CD4-positive, CD25-positive, alpha-beta regulatory T cell (primary cell): ENCODE measurements at regions not wholly inside any gene's neighbourhood (a gene's known extent, or its start where the extent isn't known, plus 50 kb on each side); places are given as distances from the start of the nearest gene placed in this dataset.
A peak's percentile ranks its signal among the peaks of the same experiment; 100 is the strongest.

ENCODE experiments used
- ATAC-seq, 2 donors: fragments of 150-1000 bp; cut with Tn5 transposase; one replicate each; pipeline ENCODE4 v1.10.0; 2021; ENCODE audit warnings: low read depth in 2 of 2, moderate number of reproducible peaks in 2 of 2, moderate library complexity in 1 of 2
- DNase-seq, 3 donors: peaks; one replicate each; pipeline versions ENCODE4 v3.0.0 to v3.0.0-alpha.2; 2012 to 2022; ENCODE audit warnings: mixed read lengths in 1 of 3
- H3K27ac ChIP-seq: one replicate; pipeline ENCODE4 v1.7.0; 2013; ENCODE audit warnings: mild to moderate bottlenecking, low read length; ENCODE audit not compliant: insufficient read depth, poor library complexity, severe bottlenecking
- H3K27me3 ChIP-seq: one replicate; pipeline ENCODE4 v1.7.0; 2013; ENCODE audit warnings: low read length; ENCODE audit not compliant: control insufficient read depth, insufficient read depth
- H3K36me3 ChIP-seq: one replicate; pipeline ENCODE4 v1.7.0; 2013; ENCODE audit warnings: mild to moderate bottlenecking, low read length, moderate library complexity; ENCODE audit not compliant: control insufficient read depth, insufficient read depth
- H3K4me1 ChIP-seq: 2 replicates; pipeline ENCODE4 v1.7.0; 2013; ENCODE audit warnings: mild to moderate bottlenecking, low read length; ENCODE audit not compliant: insufficient read depth, control insufficient read depth, poor library complexity, severe bottlenecking
- H3K4me3 ChIP-seq: one replicate; pipeline ENCODE4 v1.7.0; 2013; ENCODE audit warnings: low read depth, mild to moderate bottlenecking, low read length, moderate library complexity
- H3K9me3 ChIP-seq, 2 experiments: 1 replicate in 1 of 2; 2 replicates in 1 of 2; pipeline ENCODE4 v1.7.0; 2013; ENCODE audit warnings: low read length in 2 of 2, mild to moderate bottlenecking in 1 of 2, moderate library complexity in 1 of 2; ENCODE audit not compliant: control insufficient read depth in 2 of 2
- H3K27ac Mint-ChIP-seq, 3 donors: one replicate each; pipeline ENCODE4 v1.8.0; 2020 to 2022; ENCODE audit warnings: mild to moderate bottlenecking in 3 of 3, mixed read lengths in 3 of 3, moderate library complexity in 2 of 3
- H3K27me3 Mint-ChIP-seq: one replicate; pipeline ENCODE4 v1.8.0; 2022; ENCODE audit warnings: mild to moderate bottlenecking, mixed read lengths
- H3K36me3 Mint-ChIP-seq: one replicate; pipeline ENCODE4 v1.8.0; 2020; ENCODE audit warnings: mixed read lengths
- H3K4me1 Mint-ChIP-seq, 4 donors: one replicate each; pipeline ENCODE4 v1.8.0; 2020 to 2022; ENCODE audit warnings: mixed read lengths in 4 of 4, mild to moderate bottlenecking in 1 of 4
- H3K4me3 Mint-ChIP-seq, 4 donors: one replicate each; pipeline ENCODE4 v1.8.0; 2020 to 2022; ENCODE audit warnings: mild to moderate bottlenecking in 4 of 4, mixed read lengths in 4 of 4, moderate library complexity in 3 of 4
- H3K9me3 Mint-ChIP-seq, 7 donors: one replicate each; pipeline ENCODE4 v1.8.0; 2020 to 2022; ENCODE audit warnings: mixed read lengths in 7 of 7, mild to moderate bottlenecking in 3 of 7, moderate library complexity in 2 of 7

DNA sequence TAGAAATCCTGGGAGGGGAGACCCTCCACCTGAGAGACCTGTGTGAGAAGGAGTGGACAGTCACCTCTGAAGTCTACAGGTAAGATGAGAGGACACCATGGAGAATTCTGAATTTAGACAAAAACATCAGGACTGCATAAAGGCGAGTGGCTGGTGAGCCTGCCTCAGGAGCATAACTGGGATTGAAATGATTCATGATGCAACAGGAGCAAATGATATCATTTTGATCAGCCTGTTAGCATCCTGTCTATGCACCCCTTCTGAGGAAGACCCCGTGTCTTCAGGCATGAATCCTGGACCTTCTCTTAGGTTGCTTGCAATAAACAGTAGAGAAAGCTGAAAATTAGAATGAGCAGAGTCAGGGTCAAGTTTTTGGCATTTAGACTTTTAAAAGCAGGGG lies 245.8 kb downstream of the ETAA1 start:
- DNase-seq (no peak), ATAC-seq (no peak)
- no peak overlapping the region for H3K27ac ChIP-seq
- H3K9me3 ChIP-seq = peaks cover 0 to 8% of the 10 kb centered on the region in 2 experiments
- peaks cover 0 to 8% (median 1%) of the 10 kb centered on the region in 7 donors for H3K9me3 Mint-ChIP-seq
- no peaks in the 10 kb centered on the region for H3K27me3 ChIP-seq
- H3K4me3 Mint-ChIP-seq = no peak overlapping the region
- no peak overlapping the region for H3K4me3 ChIP-seq
- H3K27ac Mint-ChIP-seq = no peak overlapping the region
- H3K4me1 ChIP-seq = no peaks in the 10 kb centered on the region
- H3K4me1 Mint-ChIP-seq = no peaks in the 10 kb centered on the region
- H3K27me3 Mint-ChIP-seq = no peaks in the 10 kb centered on the region
- no peaks in the 10 kb centered on the region for H3K36me3 ChIP-seq
- H3K36me3 Mint-ChIP-seq = no peaks in the 10 kb centered on the region

DNA sequence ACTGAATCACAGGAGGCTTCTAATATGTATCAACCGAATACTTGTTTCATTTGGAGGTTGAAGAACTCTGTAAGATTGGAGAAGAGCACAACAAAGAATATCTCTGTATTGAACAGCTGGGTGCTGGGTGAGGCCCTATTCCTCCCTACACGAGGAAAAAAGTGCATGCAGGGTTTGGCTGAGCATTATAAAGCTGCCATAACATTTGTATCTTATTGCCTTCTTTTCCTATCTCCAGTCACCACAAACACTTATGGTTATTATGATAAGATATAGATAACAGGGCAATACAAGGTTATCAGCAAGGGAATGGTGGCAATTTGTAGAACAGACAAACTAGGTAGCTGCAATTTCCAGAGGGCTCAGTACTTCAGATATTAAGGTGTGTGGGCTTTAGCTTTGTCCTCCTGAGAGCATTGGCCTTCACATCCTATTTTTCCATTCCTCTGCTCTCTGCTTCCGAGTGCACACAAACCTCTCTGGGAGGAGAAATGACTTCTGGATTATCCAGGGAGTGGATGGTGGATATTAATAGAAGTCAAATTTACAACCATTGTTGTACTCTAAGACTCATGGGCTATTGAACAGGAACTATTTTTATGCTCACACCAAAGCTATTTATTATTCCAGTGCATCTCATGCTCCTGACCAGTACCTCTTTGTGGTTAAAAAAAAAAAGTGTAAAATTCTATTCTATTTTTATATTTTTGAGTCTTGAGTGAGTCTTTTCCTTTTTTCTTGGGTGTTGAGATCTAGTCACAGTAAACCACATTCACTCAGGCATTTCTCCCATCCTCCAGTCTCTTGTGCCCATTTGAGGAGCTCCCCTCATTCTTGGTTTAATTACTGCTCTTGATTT lies 248.4 kb downstream of the ETAA1 start:
- no peaks in the 10 kb centered on the region for H3K27me3 Mint-ChIP-seq
- no peaks in the 10 kb centered on the region for H3K36me3 Mint-ChIP-seq
- no peak for ATAC-seq

DNA sequence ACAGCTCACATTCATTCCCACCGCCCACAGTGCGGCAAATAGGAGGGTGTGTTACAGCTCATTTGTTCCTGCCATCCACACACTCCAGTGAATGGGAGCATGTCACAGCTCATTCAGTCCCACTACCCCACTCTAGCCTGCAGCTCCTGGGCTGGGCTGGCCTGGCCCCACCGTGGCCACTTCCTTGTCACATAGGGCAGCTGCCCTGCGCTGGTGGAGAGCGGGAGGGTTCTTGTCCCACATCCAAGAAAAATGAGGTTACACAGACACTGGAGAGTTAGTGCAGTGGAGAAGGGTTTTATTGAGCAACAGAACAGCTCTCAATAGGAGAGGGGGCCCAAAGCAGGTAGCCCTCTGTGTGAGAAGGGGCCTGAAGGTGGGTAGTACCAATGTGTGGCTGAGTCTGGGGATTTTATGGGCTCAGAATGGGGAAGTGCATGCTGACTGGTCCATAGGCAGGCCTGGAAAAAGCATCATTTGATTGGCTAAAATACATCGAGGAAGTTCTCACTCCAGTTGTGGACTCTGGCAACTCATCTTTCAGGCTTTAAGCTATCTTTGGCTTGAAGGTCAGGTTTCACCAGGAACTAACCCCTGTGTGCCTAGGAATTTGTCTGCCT lies 249.7 kb downstream of the ETAA1 start:
- H3K27me3 Mint-ChIP-seq = no peaks in the 10 kb centered on the region
- ATAC-seq (no peak), DNase-seq (no peak)
- no peak overlapping the region for H3K4me3 Mint-ChIP-seq
- Histone ChIP-seq H3K4me1 (no peaks in the 10 kb centered on the region), H3K27ac (no peak overlapping the region), H3K4me3 (no peak overlapping the region), H3K36me3 (no peaks in the 10 kb centered on the region), H3K9me3 (peaks cover 0 to 8% of the 10 kb centered on the region in 2 experiments), H3K27me3 (no peaks in the 10 kb centered on the region)
- H3K36me3 Mint-ChIP-seq = no peaks in the 10 kb centered on the region
- H3K4me1 Mint-ChIP-seq = no peaks in the 10 kb centered on the region
- H3K9me3 Mint-ChIP-seq = peaks cover 0 to 6% (median 0%) of the 10 kb centered on the region in 7 donors
- H3K27ac Mint-ChIP-seq = no peak overlapping the region

More for the DNA sequence above, 248.4 kb downstream of the ETAA1 start:
- H3K4me1 Mint-ChIP-seq = no peaks in the 10 kb centered on the region
- no peaks in the 10 kb centered on the region for H3K4me1 ChIP-seq
- peak overlapping the region in 1 of 3 donors; percentile 78 for H3K27ac Mint-ChIP-seq
- no peaks in the 10 kb centered on the region for H3K27me3 ChIP-seq
- no peak for DNase-seq
- H3K36me3 ChIP-seq = no peaks in the 10 kb centered on the region
- peaks cover 0 to 8% (median 1%) of the 10 kb centered on the region in 7 donors for H3K9me3 Mint-ChIP-seq
- peaks cover 0 to 8% of the 10 kb centered on the region in 2 experiments for H3K9me3 ChIP-seq
- no peak overlapping the region for H3K4me3 Mint-ChIP-seq
- no peak overlapping the region for H3K4me3 ChIP-seq
- H3K27ac ChIP-seq = no peak overlapping the region

DNA sequence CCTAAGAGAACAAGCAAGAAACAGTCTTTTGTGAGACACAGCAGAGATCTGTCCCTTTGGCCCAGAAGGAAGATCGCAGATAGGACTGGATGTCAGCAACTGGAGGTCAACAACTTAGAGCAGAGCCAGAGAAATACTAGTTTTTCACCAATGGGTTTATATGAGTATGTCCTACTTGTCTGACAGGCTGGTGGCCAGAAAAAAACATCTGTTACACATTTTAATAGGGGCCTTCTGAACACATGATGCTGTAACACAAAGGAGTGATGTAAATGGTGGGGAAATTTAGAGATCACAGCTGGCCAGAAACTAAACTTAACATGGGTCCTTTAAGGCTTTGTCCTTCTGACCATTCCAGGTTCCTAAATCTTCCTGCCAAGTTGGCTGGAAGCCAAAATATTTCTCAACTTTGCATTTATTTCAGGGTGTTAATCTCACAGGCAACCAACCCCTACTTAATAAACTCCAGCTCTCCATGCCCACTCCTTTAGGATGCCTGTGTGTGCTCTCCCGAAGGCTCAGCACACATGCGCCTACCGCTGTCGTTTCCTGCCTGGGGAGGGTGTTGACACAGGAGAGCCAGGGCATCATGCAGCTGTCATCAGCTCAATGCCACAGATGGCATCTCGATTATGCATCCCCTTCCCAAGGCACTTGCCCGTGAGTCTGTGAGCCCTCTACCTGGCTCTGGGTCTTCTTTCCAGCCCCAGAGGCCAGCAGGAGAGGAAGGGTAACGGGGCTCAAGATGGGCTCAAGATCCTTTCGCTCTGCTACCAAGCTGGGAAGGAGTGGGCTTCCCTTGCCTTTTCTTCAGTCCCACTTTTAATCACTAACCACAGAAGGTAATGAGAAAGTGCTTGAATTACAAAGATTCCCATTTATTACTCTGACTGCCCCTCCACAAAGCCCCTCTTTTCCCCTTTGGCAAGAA lies 252.5 kb downstream of the ETAA1 start:
- H3K36me3 ChIP-seq = no peaks in the 10 kb centered on the region
- DNase-seq (no peak), ATAC-seq (no peak)
- H3K9me3 ChIP-seq = peaks cover 0 to 8% of the 10 kb centered on the region in 2 experiments
- H3K4me1 ChIP-seq = no peaks in the 10 kb centered on the region
- Mint-ChIP-seq H3K36me3 (no peaks in the 10 kb centered on the region), H3K4me3 (no peak overlapping the region), H3K27me3 (no peaks in the 10 kb centered on the region), H3K9me3 (peaks cover 0 to 12% (median 6%) of the 10 kb centered on the region in 7 donors), H3K27ac (no peak overlapping the region), H3K4me1 (peaks cover 0 to 2% (median 0%) of the 10 kb centered on the region in 4 donors)
- H3K27ac ChIP-seq = no peak overlapping the region
- no peaks in the 10 kb centered on the region for H3K27me3 ChIP-seq
- H3K4me3 ChIP-seq = no peak overlapping the region

DNA sequence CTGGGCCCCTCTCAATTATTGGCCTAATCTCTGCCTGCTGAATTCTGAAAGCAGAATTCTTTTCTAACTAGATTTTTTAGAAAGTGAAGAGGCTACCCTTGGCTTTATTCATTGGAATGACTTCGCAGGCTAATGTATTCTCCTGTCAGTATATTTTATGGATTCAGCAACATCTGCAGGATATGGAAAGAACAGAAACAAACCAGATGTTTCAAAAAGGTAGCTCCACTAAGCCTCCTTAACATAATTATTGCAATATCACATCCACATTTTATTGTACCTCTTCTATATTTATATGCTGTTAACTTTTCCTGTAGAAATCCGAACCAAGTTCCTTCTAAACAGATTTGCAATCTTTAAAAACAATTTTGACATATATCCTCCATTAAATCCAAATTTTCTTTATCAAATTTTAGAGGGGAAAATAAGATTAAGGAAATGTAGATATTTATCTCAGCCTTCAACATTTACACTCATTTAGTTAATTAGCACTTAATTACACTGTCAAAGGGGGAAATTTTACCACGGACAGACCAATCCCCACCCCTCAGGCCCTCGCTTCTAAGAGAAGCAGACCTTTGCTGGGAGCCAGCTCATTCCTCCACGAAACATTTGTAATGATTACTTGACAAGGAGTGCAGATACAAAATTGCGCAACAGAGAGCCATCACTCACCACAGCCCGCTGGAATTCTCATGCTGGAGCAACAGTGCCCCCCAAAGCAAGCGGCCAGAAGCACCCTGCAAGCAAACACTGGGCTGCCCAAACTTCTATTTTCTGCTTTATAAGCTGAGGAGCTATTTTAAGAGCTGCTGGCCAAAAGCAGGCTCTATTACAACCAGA lies 253.4 kb downstream of the ETAA1 start:
- Histone ChIP-seq H3K27ac (no peak overlapping the region), H3K4me1 (no peaks in the 10 kb centered on the region), H3K4me3 (no peak overlapping the region), H3K36me3 (no peaks in the 10 kb centered on the region), H3K9me3 (peaks cover 0 to 8% of the 10 kb centered on the region in 2 experiments), H3K27me3 (no peaks in the 10 kb centered on the region)
- Mint-ChIP-seq H3K9me3 (peaks cover 0 to 12% (median 6%) of the 10 kb centered on the region in 7 donors), H3K27me3 (no peaks in the 10 kb centered on the region), H3K36me3 (no peaks in the 10 kb centered on the region), H3K27ac (no peak overlapping the region), H3K4me1 (peaks cover 0 to 2% (median 0%) of the 10 kb centered on the region in 4 donors), H3K4me3 (no peak overlapping the region)
- no peak for ATAC-seq
- DNase-seq = peak in 1 of 3 donors; percentile 1

DNA sequence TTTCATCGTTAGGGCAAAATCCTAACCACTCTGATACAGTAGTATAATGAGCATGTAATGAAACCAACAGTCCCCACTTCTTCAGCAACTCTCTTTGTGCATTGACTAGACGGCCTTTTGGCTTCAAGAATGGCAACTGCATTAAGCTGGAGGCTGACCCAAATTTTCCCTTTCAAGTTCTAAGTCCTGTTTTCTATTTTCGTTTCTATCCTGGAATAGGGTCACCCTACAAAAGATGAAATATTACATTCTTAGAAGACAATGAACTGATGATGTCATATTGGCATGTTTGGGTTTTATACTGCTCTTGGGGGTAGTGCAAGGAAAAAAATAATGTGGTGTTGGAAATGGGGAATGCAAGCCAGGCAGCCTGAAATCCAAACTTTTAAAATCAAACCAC lies 254.4 kb downstream of the ETAA1 start:
- Mint-ChIP-seq H3K27ac (no peak overlapping the region), H3K9me3 (peaks cover 0 to 12% (median 6%) of the 10 kb centered on the region in 7 donors), H3K27me3 (no peaks in the 10 kb centered on the region), H3K36me3 (no peaks in the 10 kb centered on the region), H3K4me3 (no peak overlapping the region), H3K4me1 (peaks cover 0 to 2% (median 0%) of the 10 kb centered on the region in 4 donors)
- H3K4me1 ChIP-seq = no peaks in the 10 kb centered on the region
- no peak for DNase-seq
- peaks cover 0 to 7% of the 10 kb centered on the region in 2 experiments for H3K9me3 ChIP-seq
- ATAC-seq = no peak
- H3K4me3 ChIP-seq = no peak overlapping the region
- no peaks in the 10 kb centered on the region for H3K36me3 ChIP-seq
- no peaks in the 10 kb centered on the region for H3K27me3 ChIP-seq
- no peak overlapping the region for H3K27ac ChIP-seq

DNA sequence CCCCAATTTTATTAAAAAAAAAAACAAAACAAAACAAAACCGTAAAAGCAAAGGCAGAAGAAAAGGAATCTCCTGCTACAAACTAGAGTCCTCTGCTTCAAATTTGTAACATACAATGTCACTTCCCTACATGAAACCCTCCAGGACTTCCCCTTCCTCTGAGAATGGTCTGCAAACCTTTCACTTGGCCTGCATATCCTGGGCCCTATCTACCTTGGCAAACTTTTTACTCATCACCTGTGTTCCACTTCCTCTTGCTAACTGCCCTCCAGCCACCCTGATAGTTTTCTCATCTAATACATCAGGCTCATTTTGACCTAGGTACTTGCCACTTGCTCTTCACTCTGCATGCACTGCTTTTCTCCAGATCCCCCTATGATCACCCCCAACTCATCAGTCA lies 255.5 kb downstream of the ETAA1 start:
- Histone ChIP-seq H3K27me3 (no peaks in the 10 kb centered on the region), H3K4me3 (no peak overlapping the region), H3K27ac (no peak overlapping the region), H3K9me3 (no peaks in the 10 kb centered on the region), H3K4me1 (no peaks in the 10 kb centered on the region), H3K36me3 (no peaks in the 10 kb centered on the region)
- Mint-ChIP-seq H3K27ac (no peak overlapping the region), H3K4me1 (peaks cover 0 to 2% (median 0%) of the 10 kb centered on the region in 4 donors), H3K36me3 (no peaks in the 10 kb centered on the region), H3K27me3 (no peaks in the 10 kb centered on the region), H3K9me3 (peaks cover 0 to 12% (median 4%) of the 10 kb centered on the region in 7 donors), H3K4me3 (no peak overlapping the region)
- ATAC-seq (no peak), DNase-seq (no peak)
